Cardiac fibroblast (primary cell): ENCODE measurements at regions not wholly inside any gene's neighbourhood (a gene's known extent, or its start where the extent isn't known, plus 50 kb on each side); places are given as distances from the start of the nearest gene placed in this dataset.

Experiments
- DNase-seq, 2 donors: peaks; one replicate each; pipeline versions ENCODE4 v3.0.0 to v3.0.0-alpha.2; 2010; ENCODE audit warnings: low read depth in 2 of 2
- H3K4me3 ChIP-seq, 2 donors: replicated peaks in 1 of 2; 1 replicate in 1 of 2; 2 replicates in 1 of 2; pipeline ENCODE4 v1.5.1; 2011; ENCODE audit warnings: low read depth in 2 of 2, low read length in 2 of 2, mild to moderate bottlenecking in 2 of 2, moderate library complexity in 1 of 2
- CTCF ChIP-seq: IDR thresholded peaks from one replicate; pipeline ENCODE4 v1.5.1; 2011; ENCODE audit warnings: low read depth, mild to moderate bottlenecking, low read length, inconsistent platforms

- TF ChIP-seq CTCF, result no peak
- no peak overlapping the region for H3K4me3 ChIP-seq
- DNase-seq, result no peak
These were observed 281.8 kb downstream of the IRF8 start for GRCh38 chr16:86180780-86181179.

DNA sequence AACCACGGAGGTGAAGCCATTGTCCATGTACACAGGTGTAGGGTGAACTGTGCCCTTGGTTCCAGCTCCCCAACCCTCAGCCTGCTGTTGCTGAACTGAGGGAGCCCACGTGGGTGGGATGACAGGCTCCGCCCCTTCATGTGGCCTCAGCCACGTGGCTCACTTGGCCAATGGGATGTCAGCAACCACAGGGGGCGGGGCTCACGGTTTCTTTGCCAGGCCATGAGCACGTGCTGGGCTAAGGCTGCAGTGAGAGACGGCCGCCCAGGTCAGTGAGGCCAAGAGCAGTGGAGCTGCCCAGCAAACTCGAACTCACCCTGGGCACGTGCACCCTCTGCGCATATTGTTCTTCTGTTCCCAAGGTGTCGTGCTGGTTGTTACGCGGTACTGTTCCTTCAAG, 282.6 kb downstream of the IRF8 start:
- TF ChIP-seq CTCF, result no peak
- no peak overlapping the region for H3K4me3 ChIP-seq
- DNase-seq, result no peak

DNA sequence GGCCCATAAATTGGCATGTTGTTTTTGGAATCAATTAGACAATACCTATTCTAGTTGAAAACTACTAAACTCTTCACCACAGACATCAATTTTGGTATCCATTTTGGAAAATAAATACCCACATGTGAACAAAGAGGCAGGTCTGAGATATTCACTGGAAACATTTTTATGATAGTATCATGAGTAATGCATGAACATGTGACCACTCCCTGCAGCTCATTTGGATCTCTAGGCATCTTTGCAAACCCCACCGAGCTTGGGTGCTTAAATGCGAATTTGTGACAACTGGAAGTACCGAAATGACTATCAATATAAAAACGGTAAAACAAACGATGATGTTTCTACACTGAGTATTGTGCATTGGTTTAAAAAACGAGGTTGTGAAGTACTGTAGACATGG, 285.2 kb downstream of the IRF8 start:
- H3K4me3 ChIP-seq, result no peak overlapping the region
- no peak for TF ChIP-seq CTCF
- no peak for DNase-seq

- no peak overlapping the region for H3K4me3 ChIP-seq
- DNase-seq, result no peak
- no peak for TF ChIP-seq CTCF
These were observed 286.1 kb downstream of the IRF8 start for GRCh38 chr16:86185089-86185488.

DNA sequence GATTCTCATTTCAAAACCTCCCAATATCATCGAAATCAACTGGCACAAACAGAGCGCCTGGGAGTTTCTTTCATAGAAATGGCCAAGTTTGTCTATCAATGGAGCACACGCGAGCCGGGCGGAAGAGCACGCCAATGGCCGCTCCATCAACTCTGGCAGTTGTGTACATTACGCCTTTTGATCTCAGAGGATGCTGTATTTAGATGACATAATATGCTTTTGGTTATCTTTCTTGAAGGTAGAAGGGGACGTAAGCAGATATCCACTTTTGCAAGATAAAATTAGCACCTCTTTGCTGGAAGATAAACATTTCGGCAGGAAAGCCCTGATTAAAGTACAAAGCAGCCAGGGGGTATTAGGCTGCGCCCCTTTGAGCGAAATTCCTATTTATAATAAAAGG, 287.4 kb downstream of the IRF8 start:
- no peak for TF ChIP-seq CTCF
- no peak for DNase-seq
- H3K4me3 ChIP-seq, result no peak overlapping the region

- no peak for DNase-seq
These were observed 291.0 kb downstream of the IRF8 start for GRCh38 chr16:86189934-86190333.

More at GRCh38 chr16:86189934-86190333, 291.0 kb downstream of the IRF8 start:
- no peak for TF ChIP-seq CTCF
- H3K4me3 ChIP-seq, result no peak overlapping the region
